Inflammatory macrophage treated with lipopolysaccharide for 1 hour (primary cell): ENCODE measurements at regions not wholly inside any gene's neighbourhood (a gene's known extent, or its start where the extent isn't known, plus 50 kb on each side); places are given as distances from the start of the nearest gene placed in this dataset.
"Not testable (repeated sequence)": the region's sequence is repeated elsewhere in the genome, so short reads cannot be mapped to it uniquely, and the experiment has no call there.

ENCODE experiments used
- DNase-seq, 2 donors: peaks; one replicate each; pipeline ENCODE4 v3.0.0-alpha.2; 2020 to 2022

GRCh38 chr20:24418731-24419130 is 50.7 kb upstream of the SYNDIG1 start:
- DNase-seq: no peak

- DNase-seq: no peak
These were observed 51.9 kb upstream of the SYNDIG1 start for GRCh38 chr20:24417485-24417884.

GRCh38 chr20:24415444-24415843 is 54.0 kb upstream of the SYNDIG1 start:
- DNase-seq: not testable (repeated sequence)

- DNase-seq: no peak
These were observed 57.6 kb upstream of the SYNDIG1 start for GRCh38 chr20:24411834-24412216.

- DNase-seq: no peak
These were observed 58.2 kb upstream of the SYNDIG1 start for GRCh38 chr20:24411003-24411833.

GRCh38 chr20:24407151-24407550 is 62.3 kb upstream of the SYNDIG1 start:
- no peak for DNase-seq

- DNase-seq: no peak
These were observed 62.7 kb upstream of the SYNDIG1 start for GRCh38 chr20:24406750-24407149.

GRCh38 chr20:24406251-24406650 is 63.2 kb upstream of the SYNDIG1 start:
- DNase-seq: no peak

- no peak for DNase-seq
These were observed 63.6 kb upstream of the SYNDIG1 start for GRCh38 chr20:24405810-24406209.

GRCh38 chr20:24403406-24403805 is 66.0 kb upstream of the SYNDIG1 start:
- DNase-seq: no peak

- DNase-seq: no peak
These were observed 67.2 kb upstream of the SYNDIG1 start for GRCh38 chr20:24402188-24402587.

- no peak for DNase-seq
These were observed 74.3 kb upstream of the SYNDIG1 start for GRCh38 chr20:24395151-24395550.

- DNase-seq: no peak
These were observed 75.5 kb upstream of the SYNDIG1 start for GRCh38 chr20:24393903-24394302.

GRCh38 chr20:24392612-24393011 is 76.8 kb upstream of the SYNDIG1 start:
- DNase-seq: no peak

- peak; percentile 36 to 45 for DNase-seq
These were observed 79.7 kb upstream of the SYNDIG1 start for GRCh38 chr20:24389686-24390085.

GRCh38 chr20:24388828-24389380 is 80.5 kb upstream of the SYNDIG1 start:
- DNase-seq: no peak

GRCh38 chr20:24385547-24385946 is 83.9 kb upstream of the SYNDIG1 start:
- DNase-seq: no peak

- no peak for DNase-seq
These were observed 84.6 kb upstream of the SYNDIG1 start for GRCh38 chr20:24384865-24385264.

- DNase-seq: no peak
These were observed 86.7 kb upstream of the SYNDIG1 start for GRCh38 chr20:24382743-24383142.

- no peak for DNase-seq
These were observed 87.1 kb upstream of the SYNDIG1 start for GRCh38 chr20:24382331-24382730.

GRCh38 chr20:24381886-24382285 is 87.5 kb upstream of the SYNDIG1 start:
- no peak for DNase-seq

- no peak for DNase-seq
These were observed 89.9 kb upstream of the SYNDIG1 start for GRCh38 chr20:24379484-24379927.

- DNase-seq: no peak
These were observed 90.6 kb upstream of the SYNDIG1 start for GRCh38 chr20:24378661-24379483.
